Endodermal cell (in vitro differentiated cells): ENCODE measurements at regions not wholly inside any gene's neighbourhood (a gene's known extent, or its start where the extent isn't known, plus 50 kb on each side); places are given as distances from the start of the nearest gene placed in this dataset.

Experiments used
- DNase-seq: peaks from one replicate; pipeline ENCODE4 v3.0.0-alpha.2; 2017
- H3K27ac ChIP-seq: 2 replicates; pipeline ENCODE4 v1.5.1; 2013; ENCODE audit warnings: mild to moderate bottlenecking, low read depth, low read length, moderate library complexity
- H3K27me3 ChIP-seq: 2 replicates; pipeline ENCODE4 v1.6.1; 2013; ENCODE audit warnings: mild to moderate bottlenecking, low read length, moderate library complexity; ENCODE audit not compliant: insufficient read depth, control insufficient read depth, poor library complexity, severe bottlenecking
- H3K36me3 ChIP-seq: 2 replicates; pipeline ENCODE4 v1.7.0; 2013; ENCODE audit warnings: mild to moderate bottlenecking, low read length, moderate library complexity; ENCODE audit not compliant: control insufficient read depth, insufficient read depth
- H3K4me1 ChIP-seq: one replicate; pipeline ENCODE4 v1.7.0; 2013; ENCODE audit warnings: low read length; ENCODE audit not compliant: control insufficient read depth, insufficient read depth
- H3K4me3 ChIP-seq: 2 replicates; pipeline ENCODE4 v1.5.1; 2013; ENCODE audit warnings: mild to moderate bottlenecking, low read length, moderate library complexity
- H3K9ac ChIP-seq: 2 replicates; pipeline ENCODE4 v1.6.1; 2013; ENCODE audit warnings: mild to moderate bottlenecking, low read length, moderate library complexity; ENCODE audit not compliant: poor library complexity, severe bottlenecking; ENCODE audit errors: extremely low read depth
- H3K9me3 ChIP-seq: 2 replicates; pipeline ENCODE4 v1.6.1; 2013; ENCODE audit warnings: mild to moderate bottlenecking, low read length, moderate library complexity; ENCODE audit not compliant: control insufficient read depth
- H3K27ac Mint-ChIP-seq: 2 replicates; pipeline ENCODE4 v1.8.0; 2020; ENCODE audit warnings: mixed read lengths
- H3K27me3 Mint-ChIP-seq: 2 replicates; pipeline ENCODE4 v1.8.0; 2021; ENCODE audit warnings: mild to moderate bottlenecking, mixed read lengths; ENCODE audit not compliant: insufficient read depth
- H3K36me3 Mint-ChIP-seq: 2 replicates; pipeline ENCODE4 v1.8.0; 2020; ENCODE audit warnings: low read depth, mixed read lengths
- H3K4me1 Mint-ChIP-seq: 2 replicates; pipeline ENCODE4 v1.8.0; 2020; ENCODE audit warnings: mixed read lengths
- H3K4me3 Mint-ChIP-seq: 2 replicates; pipeline ENCODE4 v1.8.0; 2020; ENCODE audit warnings: mild to moderate bottlenecking, moderate library complexity, mixed read lengths
- H3K9me3 Mint-ChIP-seq: 2 replicates; pipeline ENCODE4 v1.8.0; 2020; ENCODE audit warnings: mild to moderate bottlenecking, mixed read lengths
- CTCF ChIP-seq: fragments of 200-600 bp; sonication (generic); conservative IDR thresholded peaks from 2 replicates; pipeline ENCODE4 v1.5.0; 2021; ENCODE audit warnings: antibody characterized with exemption, mild to moderate bottlenecking
- WGBS, 2 experiments: methylation state at CpG; one replicate each; pipeline versions ENCODE4 v1.1.5 to v1.1.7; 2013; ENCODE audit warnings: missing lambda C conversion rate in 2 of 2, mixed read lengths in 1 of 2; ENCODE audit not compliant: insufficient coverage in 1 of 2, insufficient read length in 1 of 2; 5-methylcytosine and 5-hydroxymethylcytosine counted together

- H3K9me3 Mint-ChIP-seq, result no peaks in the 10 kb centered on the region
- no peak for DNase-seq
Measured at GRCh38 chr11:90392692-90393091, 169.8 kb upstream of the CHORDC1 start.

GRCh38 chr11:90391756-90392155 is 168.9 kb upstream of the CHORDC1 start:
- no peak overlapping the region for H3K4me3 Mint-ChIP-seq
- no peaks in the 10 kb centered on the region for H3K27me3 Mint-ChIP-seq
- DNase-seq, result no peak
- H3K36me3 Mint-ChIP-seq, result no peaks in the 10 kb centered on the region
- Histone ChIP-seq H3K9me3 (no peaks in the 10 kb centered on the region), H3K36me3 (no peaks in the 10 kb centered on the region), H3K9ac (no peak overlapping the region), H3K4me3 (no peak overlapping the region), H3K27me3 (no peaks in the 10 kb centered on the region), H3K4me1 (peaks cover 7% of the 10 kb centered on the region), H3K27ac (no peak overlapping the region)
- H3K4me1 Mint-ChIP-seq, result no peaks in the 10 kb centered on the region
- no peak overlapping the region for H3K27ac Mint-ChIP-seq
- WGBS, 2 experiments, result 90% methylated on average over 2 to 7 of the region's 7 CpGs
- H3K9me3 Mint-ChIP-seq, result no peaks in the 10 kb centered on the region
- TF ChIP-seq CTCF, result no peak

More at GRCh38 chr11:90392692-90393091, 169.8 kb upstream of the CHORDC1 start:
- Histone ChIP-seq H3K9me3 (no peaks in the 10 kb centered on the region), H3K36me3 (no peaks in the 10 kb centered on the region), H3K27ac (no peak overlapping the region), H3K27me3 (no peaks in the 10 kb centered on the region), H3K4me3 (no peak overlapping the region), H3K9ac (no peak overlapping the region), H3K4me1 (peaks cover 7% of the 10 kb centered on the region)
- Mint-ChIP-seq H3K4me3 (no peak overlapping the region), H3K27me3 (no peaks in the 10 kb centered on the region), H3K36me3 (no peaks in the 10 kb centered on the region), H3K4me1 (no peaks in the 10 kb centered on the region), H3K27ac (no peak overlapping the region)
- peak; percentile 63 for TF ChIP-seq CTCF
- WGBS, 2 experiments, result no CpG with 5 or more reads among the region's 1 CpG

GRCh38 chr11:90380206-90380605 is 157.4 kb upstream of the CHORDC1 start:
- no peak overlapping the region for H3K27ac ChIP-seq
- H3K4me1 Mint-ChIP-seq, result peaks cover 3% of the 10 kb centered on the region

More at GRCh38 chr11:90380206-90380605, 157.4 kb upstream of the CHORDC1 start:
- H3K9me3 Mint-ChIP-seq, result no peaks in the 10 kb centered on the region
- H3K27me3 Mint-ChIP-seq, result no peaks in the 10 kb centered on the region
- no peak overlapping the region for H3K27ac Mint-ChIP-seq
- no peak for TF ChIP-seq CTCF
- Histone ChIP-seq H3K4me1 (no peaks in the 10 kb centered on the region), H3K9ac (no peak overlapping the region), H3K9me3 (no peaks in the 10 kb centered on the region), H3K36me3 (no peaks in the 10 kb centered on the region), H3K4me3 (no peak overlapping the region), H3K27me3 (no peaks in the 10 kb centered on the region)
- H3K36me3 Mint-ChIP-seq, result no peaks in the 10 kb centered on the region
- DNase-seq, result no peak
- no peak overlapping the region for H3K4me3 Mint-ChIP-seq
- 96 to 100% methylated on average over 5 of the region's 5 CpGs for WGBS, 2 experiments
